ELF-1 (cell line): ENCODE measurements at regions not wholly inside any gene's neighbourhood (a gene's known extent, or its start where the extent isn't known, plus 50 kb on each side); places are given as distances from the start of the nearest gene placed in this dataset.
"Not testable (repeated sequence)": the region's sequence is repeated elsewhere in the genome, so short reads cannot be mapped to it uniquely, and the experiment has no call there.

Experiments
- DNase-seq: peaks from one replicate; pipeline ENCODE4 v3.0.0-alpha.2; 2016; ENCODE audit warnings: low read depth, low spot score

GRCh38 chr7:155954550-155955366 lies 142.5 kb upstream of the SHH start:
- no peak for DNase-seq

DNA sequence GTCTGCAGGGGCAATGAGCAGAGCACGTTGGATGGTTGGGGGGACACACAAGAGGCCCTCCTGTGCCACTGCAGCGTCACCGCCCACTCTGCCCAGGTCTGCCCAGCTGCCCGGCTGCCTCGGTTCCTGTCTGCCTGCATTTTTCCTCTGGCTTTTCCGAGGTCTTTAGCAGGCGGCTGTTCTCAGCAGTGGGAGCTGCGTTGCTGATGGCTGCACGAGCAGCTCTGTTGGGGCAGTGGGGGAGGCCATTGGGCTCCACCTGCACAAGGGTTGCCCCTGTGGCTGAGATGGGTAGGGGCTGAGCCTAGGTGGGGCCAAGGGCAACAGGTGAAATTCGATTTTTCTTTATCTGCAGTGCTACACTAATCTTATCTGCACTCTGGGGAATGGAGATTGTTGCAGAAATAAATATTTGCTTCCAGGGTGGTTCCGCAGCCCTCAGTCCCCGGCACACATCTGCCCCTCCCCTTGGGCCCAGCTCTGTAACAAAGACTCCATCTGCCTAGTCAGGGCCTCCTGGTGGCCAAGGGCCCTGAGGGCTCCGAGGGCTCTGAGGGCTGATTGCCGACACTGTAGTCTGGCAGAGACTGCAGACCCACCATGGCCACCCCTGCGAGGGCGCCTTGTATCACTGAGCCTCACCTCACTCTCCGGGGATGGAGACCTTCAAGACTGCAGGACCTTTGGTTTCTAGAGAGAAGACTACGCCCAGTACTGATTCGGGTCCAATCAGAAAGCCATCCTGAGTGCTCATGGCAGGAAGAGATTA lies 141.7 kb upstream of the SHH start:
- peak; percentile 14 for DNase-seq

- DNase-seq, result no peak
These were observed 141.2 kb upstream of the SHH start for GRCh38 chr7:155953501-155953778.

DNA sequence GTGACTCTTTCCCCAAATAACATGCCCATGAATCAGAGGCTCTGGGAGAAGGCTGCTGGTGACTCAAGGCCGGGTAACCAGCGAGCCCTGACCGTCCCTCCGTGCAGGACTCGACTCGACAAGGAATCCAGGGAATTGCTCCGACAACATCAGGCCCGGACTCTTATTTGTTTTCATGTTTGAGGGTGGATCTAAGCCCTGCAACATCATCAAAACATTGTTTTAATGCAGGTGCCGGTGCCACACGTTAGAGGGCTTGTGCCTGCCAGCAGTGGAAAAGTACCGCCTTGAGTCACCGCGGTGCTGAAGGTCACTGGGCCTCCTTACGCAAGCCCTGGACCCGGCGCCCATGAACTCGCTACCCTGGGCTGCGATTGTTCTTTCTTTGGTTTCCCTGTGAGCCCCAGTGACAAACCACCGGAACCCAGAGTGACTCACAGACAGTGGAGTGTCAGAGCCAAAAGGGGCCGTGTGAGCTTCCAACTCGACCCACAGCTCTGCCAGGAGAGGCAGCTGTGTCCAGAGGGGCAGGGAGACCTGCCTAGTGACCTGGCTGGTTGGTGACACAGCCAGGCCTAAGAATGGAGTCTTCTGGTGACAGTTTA lies 139.4 kb upstream of the SHH start:
- no peak for DNase-seq

DNA sequence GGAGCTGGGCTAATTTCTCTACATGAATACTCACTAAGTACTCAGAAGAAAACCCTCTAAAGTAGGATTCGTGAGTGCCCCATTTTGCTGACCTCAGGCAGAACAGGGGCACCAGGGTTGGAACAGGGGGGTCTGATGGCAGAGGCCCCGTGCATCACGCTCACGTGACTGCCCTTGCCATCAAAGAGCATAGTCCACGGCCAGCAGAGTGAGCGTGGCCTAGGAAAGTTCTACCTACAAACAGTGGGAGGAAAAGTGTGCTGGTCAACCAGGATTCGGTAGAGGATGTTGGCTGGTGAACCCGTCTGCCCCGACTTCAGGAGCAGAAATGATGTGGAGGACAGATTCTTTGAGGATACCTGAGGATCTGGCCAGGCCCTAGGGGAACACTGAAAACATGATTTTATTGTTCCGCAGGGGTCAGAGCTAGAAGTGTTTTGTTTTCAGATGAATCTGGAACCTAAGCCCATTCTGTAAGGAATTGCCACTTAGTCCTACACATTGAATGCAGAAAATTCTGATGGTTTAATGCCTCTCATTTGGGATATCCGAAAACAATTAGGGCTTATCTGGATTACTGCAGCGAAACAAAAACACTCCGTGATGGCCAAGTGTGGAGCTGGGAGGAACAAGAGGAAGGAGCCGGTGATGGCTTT lies 138.8 kb upstream of the SHH start:
- DNase-seq, result no peak

DNA sequence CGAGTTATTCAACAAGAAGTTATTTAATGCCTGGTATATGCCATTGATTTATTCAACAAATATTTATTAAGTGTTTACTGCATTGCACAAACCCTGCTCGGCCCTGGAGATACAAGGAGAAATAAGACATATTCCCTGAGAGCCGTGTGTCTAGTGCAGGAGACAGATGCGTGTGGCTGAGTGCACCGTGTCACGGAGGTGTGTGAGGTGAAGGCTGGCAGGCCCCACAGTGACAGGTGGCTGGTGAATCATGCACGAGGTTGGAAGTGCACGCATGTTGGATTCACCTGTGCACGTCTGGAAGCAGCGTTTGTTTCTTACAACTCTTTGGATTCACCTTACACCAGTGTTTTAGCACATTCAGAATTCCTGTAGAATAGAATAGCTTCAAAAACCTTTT lies 136.6 kb upstream of the SHH start:
- no peak for DNase-seq

- no peak for DNase-seq
These were observed 136.2 kb upstream of the SHH start for GRCh38 chr7:155948423-155948822.

GRCh38 chr7:155947051-155947450 lies 134.8 kb upstream of the SHH start:
- DNase-seq, result no peak

- DNase-seq, result no peak
These were observed 133.5 kb upstream of the SHH start for GRCh38 chr7:155945670-155946325.

- DNase-seq, result no peak
These were observed 132.6 kb upstream of the SHH start for GRCh38 chr7:155944901-155945300.

DNA sequence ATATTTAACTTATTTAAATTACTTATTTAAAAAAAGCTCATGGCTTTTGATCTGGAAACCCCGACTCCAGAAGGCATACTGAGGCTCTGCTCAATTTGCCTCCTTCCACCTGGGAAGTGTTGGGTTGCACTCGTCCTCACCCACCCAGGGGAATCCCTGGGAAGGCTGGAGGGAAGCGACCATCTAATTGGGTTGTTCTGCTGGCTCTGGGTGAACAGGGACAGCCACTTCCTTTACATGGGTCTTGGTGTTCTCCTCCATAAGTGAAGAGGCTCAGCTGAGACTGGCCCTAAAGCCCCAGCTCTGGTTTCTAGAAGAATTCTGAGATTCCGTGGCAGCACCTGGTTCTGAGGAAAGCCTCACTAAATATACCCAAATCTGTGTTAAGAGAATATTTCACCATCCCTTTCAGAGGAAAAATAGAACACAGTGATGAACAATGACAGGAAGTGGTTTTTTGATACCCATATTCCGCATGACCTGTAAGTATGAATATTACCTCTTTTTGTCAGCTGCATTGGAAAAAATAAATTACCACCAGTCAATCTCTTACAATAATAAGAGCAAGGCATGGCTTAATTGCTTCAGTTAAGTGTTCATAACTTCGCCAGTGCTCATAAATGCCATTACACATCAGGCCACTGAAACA lies 131.1 kb upstream of the SHH start:
- no peak for DNase-seq

- DNase-seq, result no peak
These were observed 130.1 kb upstream of the SHH start for GRCh38 chr7:155942226-155942950.

DNA sequence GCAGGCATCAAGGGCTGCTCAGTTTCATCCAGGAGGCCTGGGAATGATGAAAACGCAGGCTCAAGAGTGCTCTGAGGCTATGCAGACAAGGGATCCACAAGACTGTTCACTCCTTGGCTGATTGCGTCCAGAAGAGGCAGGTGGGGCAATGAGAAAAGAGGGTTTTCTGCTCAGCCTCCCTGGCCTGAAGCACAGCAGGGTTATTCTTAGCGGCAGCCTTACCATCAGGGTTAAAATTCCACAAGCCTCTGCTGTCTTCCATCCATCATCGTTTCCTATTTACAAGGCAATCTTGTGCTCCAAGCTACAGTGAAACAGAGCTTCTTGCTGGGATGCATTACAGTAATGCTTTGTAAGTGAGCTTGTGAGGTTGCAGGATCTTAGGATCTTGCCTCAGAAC lies 129.4 kb upstream of the SHH start:
- peak; percentile 17 for DNase-seq

DNA sequence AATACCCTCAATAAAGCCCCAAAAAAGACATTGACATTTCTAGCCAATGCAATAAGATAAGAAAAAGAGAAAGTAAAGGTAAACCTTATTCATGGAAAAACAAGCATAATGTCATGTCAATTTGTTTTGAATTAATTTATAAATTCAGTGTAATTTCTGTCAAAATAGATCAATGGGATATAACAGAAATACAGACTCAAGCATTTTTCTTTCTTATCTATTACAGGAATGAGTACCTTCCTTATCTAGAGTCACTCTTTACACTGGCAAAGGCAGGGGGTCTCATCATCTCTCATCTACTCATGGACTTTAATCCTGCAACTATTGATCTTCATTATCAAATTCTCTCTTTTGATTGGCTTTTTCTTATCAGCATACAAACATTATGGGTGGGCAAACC lies 127.1 kb upstream of the SHH start:
- DNase-seq, result no peak

- no peak for DNase-seq
These were observed 125.9 kb upstream of the SHH start for GRCh38 chr7:155938129-155938528.

DNA sequence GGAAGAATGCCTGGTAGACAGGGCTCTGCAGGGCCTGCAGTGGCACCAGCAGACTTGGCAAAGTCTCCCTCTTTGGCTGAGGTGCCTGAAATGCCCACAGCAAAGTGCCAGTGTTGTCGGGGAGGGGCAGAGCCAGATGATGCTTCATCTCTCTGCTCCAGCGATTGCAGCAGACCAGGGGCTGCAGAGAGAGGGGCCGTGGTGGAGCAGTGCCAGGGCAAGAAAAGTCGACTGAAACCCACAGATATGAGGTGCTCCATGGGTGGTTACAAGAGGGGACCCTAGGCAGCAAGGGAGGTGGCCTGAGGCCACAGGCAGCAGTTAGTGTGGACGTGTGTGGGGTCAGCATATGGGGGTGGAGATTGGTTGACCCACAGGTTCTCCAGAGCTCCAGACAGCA lies 123.5 kb upstream of the SHH start:
- no peak for DNase-seq

- no peak for DNase-seq
These were observed 122.8 kb upstream of the SHH start for GRCh38 chr7:155935005-155935557.

DNA sequence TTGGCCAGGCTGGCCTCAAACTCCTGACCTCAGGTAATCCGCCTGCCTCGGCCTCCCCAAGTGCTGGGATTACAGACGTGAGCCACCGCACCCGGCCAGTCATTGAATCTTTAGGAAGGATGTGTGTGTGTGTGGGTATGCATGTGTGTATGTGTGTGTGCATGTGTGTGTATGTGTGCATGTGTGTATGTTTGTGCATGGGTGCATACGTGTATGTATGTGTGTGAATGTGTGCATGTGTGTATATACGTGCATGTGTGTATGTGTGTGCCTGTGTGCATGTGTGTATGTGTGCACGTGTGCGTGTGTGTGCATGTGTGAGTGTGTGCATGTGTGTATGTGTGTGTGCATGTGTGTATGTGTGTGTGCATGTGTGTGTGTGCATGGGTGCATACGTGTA lies 120.1 kb upstream of the SHH start:
- DNase-seq, result not testable (repeated sequence)

DNA sequence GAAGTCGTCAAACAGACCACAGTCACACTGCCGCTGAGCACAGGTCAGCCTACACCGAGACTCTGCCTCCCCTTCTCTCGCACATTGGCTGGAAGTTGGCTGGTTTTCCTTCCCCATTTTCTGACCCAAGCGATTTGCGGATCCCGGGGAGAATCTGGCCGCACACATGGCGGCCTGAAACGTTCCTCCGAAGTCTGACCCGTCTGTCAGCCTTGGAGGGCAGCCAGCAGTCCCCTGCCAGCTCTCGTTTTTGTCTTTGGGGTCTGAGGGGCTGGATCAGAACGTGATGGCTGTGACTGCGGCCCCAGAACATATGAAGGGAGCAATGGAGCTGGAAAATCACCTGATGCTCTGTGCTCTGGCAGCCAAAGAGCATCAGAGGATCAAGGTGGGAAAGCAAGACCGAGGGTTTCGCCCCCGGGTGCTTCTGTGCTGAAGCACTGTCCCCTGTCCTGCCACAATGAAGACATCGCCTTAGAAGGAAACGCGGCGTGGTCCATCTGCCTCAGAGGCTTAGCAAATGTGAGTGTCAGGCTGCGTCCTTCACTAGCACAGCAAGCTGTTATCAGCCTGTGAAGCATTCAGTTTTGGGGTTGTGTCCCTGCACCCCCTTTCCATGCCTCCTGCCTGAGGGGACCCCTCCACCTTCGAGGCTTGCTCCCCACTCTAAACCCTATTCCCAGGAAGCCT lies 119.3 kb upstream of the SHH start:
- no peak for DNase-seq

- no peak for DNase-seq
These were observed 118.3 kb upstream of the SHH start for GRCh38 chr7:155930527-155930926.
